ENCODE measurements at regions not wholly inside any gene's neighbourhood (a gene's known extent, or its start where the extent isn't known, plus 50 kb on each side); places are given as distances from the start of the nearest gene placed in this dataset.

DNA sequence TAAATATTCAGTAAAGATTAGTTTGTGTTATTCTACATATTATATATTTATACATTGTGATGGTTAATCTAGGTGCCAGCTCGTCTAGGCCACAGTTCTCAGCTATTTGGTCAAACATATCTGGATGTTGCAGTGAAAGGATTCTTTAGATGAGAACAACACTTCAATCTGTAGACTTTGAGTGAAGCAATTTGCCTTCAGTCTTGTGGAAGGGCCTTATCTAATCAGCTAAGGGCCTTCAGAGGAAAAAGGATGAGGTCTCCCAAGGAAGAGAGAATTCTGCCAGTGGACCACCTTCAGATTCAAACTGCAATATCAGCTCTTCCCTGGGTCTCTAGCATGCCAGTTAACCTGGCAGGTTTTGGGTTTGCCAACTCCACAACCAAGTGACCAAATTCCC, 112.0 kb downstream of the SH3TC2 start:
- H3K9me3 ChIP-seq (ENCODE audit: low read depth, low read length, poor library complexity, severe bottlenecking), result no peaks in the 10 kb centered on the region
- POLR2A ChIA-PET (ENCODE audit: low non-redundant PET), result no interaction called here
- peaks cover 9% of the 10 kb centered on the region for H3K27me3 ChIP-seq (replicated peaks; ENCODE audit: insufficient read depth, low read depth, low read length, poor library complexity)
- H3K36me3 ChIP-seq (ENCODE audit: insufficient read depth, low read length, poor library complexity, severe bottlenecking), result no peaks in the 10 kb centered on the region
- H3K4me3 ChIP-seq (ENCODE audit: low read depth, low read length, poor library complexity, severe bottlenecking), result no peak overlapping the region
- BruUV-seq (replicated peaks), result no TSS peak
- intact Hi-C loops (cut with micrococcal nuclease; ENCODE audit: unreplicated experiment), result loop anchor here (10.0 kb wide), 1 partner anchor 164 kb away; no protein-coding TSS in a partner anchor
- CTCF ChIA-PET, result no interaction called here
- TF ChIP-seq EZH2 (IDR thresholded peaks at IDR 0.05; ENCODE audit: borderline replicate concordance, low read depth, low read length, poor library complexity, severe bottlenecking), result no peak
- TF ChIP-seq CTCF (conservative IDR thresholded peaks at IDR 0.05; ENCODE audit: low read depth, low read length), result no peak
- H3K27ac ChIP-seq (ENCODE audit: low read depth, low read length, poor library complexity, severe bottlenecking), result no peak overlapping the region
- no peaks in the 10 kb centered on the region for H3K4me1 ChIP-seq (ENCODE audit: insufficient read depth, low read length, poor library complexity, severe bottlenecking)
- DNase-seq (ENCODE audit: low spot score), result no peak

- peaks cover 9% of the 10 kb centered on the region for H3K27me3 ChIP-seq (replicated peaks; ENCODE audit: insufficient read depth, low read depth, low read length, poor library complexity)
- no peak overlapping the region for H3K4me3 ChIP-seq (ENCODE audit: low read depth, low read length, poor library complexity, severe bottlenecking)
- no peaks in the 10 kb centered on the region for H3K9me3 ChIP-seq (ENCODE audit: low read depth, low read length, poor library complexity, severe bottlenecking)
- no TSS peak for BruUV-seq (replicated peaks)
- H3K36me3 ChIP-seq (ENCODE audit: insufficient read depth, low read length, poor library complexity, severe bottlenecking), result no peaks in the 10 kb centered on the region
- POLR2A ChIA-PET (ENCODE audit: low non-redundant PET), result no interaction called here
- DNase-seq (ENCODE audit: low spot score), result no peak
- no peak overlapping the region for H3K27ac ChIP-seq (ENCODE audit: low read depth, low read length, poor library complexity, severe bottlenecking)
- TF ChIP-seq CTCF (conservative IDR thresholded peaks at IDR 0.05; ENCODE audit: low read depth, low read length) (no peak), EZH2 (IDR thresholded peaks at IDR 0.05; ENCODE audit: borderline replicate concordance, low read depth, low read length, poor library complexity, severe bottlenecking) (no peak)
- H3K4me1 ChIP-seq (ENCODE audit: insufficient read depth, low read length, poor library complexity, severe bottlenecking), result no peaks in the 10 kb centered on the region
- intact Hi-C loops (cut with micrococcal nuclease; ENCODE audit: unreplicated experiment), result loop anchor here (10.0 kb wide), 1 partner anchor 163 kb away; no protein-coding TSS in a partner anchor
- CTCF ChIA-PET, result no interaction called here
Observed at GRCh38 chr5:148951612-148952011, 111.2 kb downstream of the SH3TC2 start.

DNA sequence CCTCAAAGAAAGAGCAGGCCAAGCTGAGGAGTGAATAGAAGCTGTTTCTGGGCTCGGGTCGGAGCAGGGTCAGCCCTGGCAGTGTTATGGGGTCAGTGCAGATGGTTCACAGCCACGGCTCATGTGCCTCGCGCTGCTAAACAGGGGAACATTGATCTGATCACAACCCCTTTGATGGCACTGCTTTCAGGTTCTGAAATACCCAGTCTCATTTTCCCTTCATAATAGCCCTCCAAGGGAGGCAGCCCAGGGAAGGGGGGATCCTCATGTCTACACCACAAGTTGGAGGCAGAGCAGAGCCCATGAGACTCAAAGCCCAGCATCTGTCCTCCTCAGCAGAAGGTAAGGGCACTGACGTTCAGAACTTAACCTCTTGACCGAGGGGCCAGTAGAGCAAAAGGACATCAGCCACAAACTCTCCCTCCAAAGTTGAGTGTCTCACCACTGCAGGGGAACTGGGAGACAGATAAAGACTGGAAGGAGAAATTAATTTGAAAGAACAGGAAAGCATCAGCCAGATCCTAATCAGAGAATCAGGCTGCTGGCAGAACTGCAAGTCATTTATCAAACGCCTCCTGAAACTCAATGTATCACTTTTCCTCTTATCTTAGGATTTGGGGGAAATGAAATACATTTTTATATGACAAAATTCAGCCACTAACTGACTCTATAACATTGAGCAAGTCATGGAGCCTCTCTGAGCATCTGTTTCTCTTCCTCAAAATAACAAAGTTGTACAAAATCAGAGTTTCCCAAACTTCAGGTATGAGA, 110.6 kb downstream of the SH3TC2 start:
- intact Hi-C loops (cut with micrococcal nuclease; ENCODE audit: unreplicated experiment), result loop anchor here (10.0 kb wide), 1 partner anchor 163 kb away; no protein-coding TSS in a partner anchor
- POLR2A ChIA-PET (ENCODE audit: low non-redundant PET), result no interaction called here

More for the DNA sequence above, 110.6 kb downstream of the SH3TC2 start:
- CTCF ChIA-PET, result no interaction called here
- no peak for DNase-seq (ENCODE audit: low spot score)
- Histone ChIP-seq H3K4me1 (ENCODE audit: insufficient read depth, low read length, poor library complexity, severe bottlenecking) (no peaks in the 10 kb centered on the region), H3K27me3 (replicated peaks; ENCODE audit: insufficient read depth, low read depth, low read length, poor library complexity) (peaks cover 9% of the 10 kb centered on the region), H3K9me3 (ENCODE audit: low read depth, low read length, poor library complexity, severe bottlenecking) (no peaks in the 10 kb centered on the region), H3K27ac (ENCODE audit: low read depth, low read length, poor library complexity, severe bottlenecking) (no peak overlapping the region), H3K4me3 (ENCODE audit: low read depth, low read length, poor library complexity, severe bottlenecking) (no peak overlapping the region), H3K36me3 (ENCODE audit: insufficient read depth, low read length, poor library complexity, severe bottlenecking) (no peaks in the 10 kb centered on the region)
- no TSS peak for BruUV-seq (replicated peaks)
- TF ChIP-seq CTCF (conservative IDR thresholded peaks at IDR 0.05; ENCODE audit: low read depth, low read length) (no peak), EZH2 (IDR thresholded peaks at IDR 0.05; ENCODE audit: borderline replicate concordance, low read depth, low read length, poor library complexity, severe bottlenecking) (no peak)

Data from A673 (cell line).